Fibroblast of mammary gland (primary cell): ENCODE measurements at regions not wholly inside any gene's neighbourhood (a gene's known extent, or its start where the extent isn't known, plus 50 kb on each side); places are given as distances from the start of the nearest gene placed in this dataset.

Experiments
- DNase-seq: peaks from one replicate; pipeline ENCODE4 v3.0.0-alpha.2; 2010; ENCODE audit warnings: low read depth
- H3K4me3 ChIP-seq: 2 replicates; pipeline ENCODE4 v1.5.1; 2011; ENCODE audit warnings: low read depth, mild to moderate bottlenecking, low read length, moderate library complexity; ENCODE audit not compliant: control insufficient read depth
- CTCF ChIP-seq: conservative IDR thresholded peaks from 2 replicates; pipeline ENCODE4 v1.5.1; 2011; ENCODE audit warnings: low read depth, low read length, inconsistent platforms; ENCODE audit not compliant: control insufficient read depth, insufficient read depth

GRCh38 chr18:27731211-27731610, 445.7 kb downstream of the CDH2 start:
- no peak overlapping the region for H3K4me3 ChIP-seq
- TF ChIP-seq CTCF, result no peak
- no peak for DNase-seq

- TF ChIP-seq CTCF, result no peak
- DNase-seq, result no peak
- no peak overlapping the region for H3K4me3 ChIP-seq
Measured at GRCh38 chr18:27728659-27729058, 448.3 kb downstream of the CDH2 start.

- no peak overlapping the region for H3K4me3 ChIP-seq
- no peak for TF ChIP-seq CTCF
- no peak for DNase-seq
Measured at GRCh38 chr18:27724362-27724761, 452.6 kb downstream of the CDH2 start.

- no peak overlapping the region for H3K4me3 ChIP-seq
- DNase-seq, result no peak
- TF ChIP-seq CTCF, result no peak
Measured at GRCh38 chr18:27723168-27723567, 453.8 kb downstream of the CDH2 start.

GRCh38 chr18:27719680-27720079, 457.2 kb downstream of the CDH2 start:
- TF ChIP-seq CTCF, result no peak
- no peak for DNase-seq
- no peak overlapping the region for H3K4me3 ChIP-seq

GRCh38 chr18:27717816-27718215, 459.1 kb downstream of the CDH2 start:
- no peak overlapping the region for H3K4me3 ChIP-seq
- TF ChIP-seq CTCF, result no peak
- no peak for DNase-seq

- no peak for TF ChIP-seq CTCF
Measured at GRCh38 chr18:27717250-27717649, 459.7 kb downstream of the CDH2 start.

More at GRCh38 chr18:27717250-27717649, 459.7 kb downstream of the CDH2 start:
- DNase-seq, result no peak
- no peak overlapping the region for H3K4me3 ChIP-seq
